Gastroesophageal sphincter (tissue), 3 donors: ENCODE measurements at regions not wholly inside any gene's neighbourhood (a gene's known extent, or its start where the extent isn't known, plus 50 kb on each side); places are given as distances from the start of the nearest gene placed in this dataset.

Source experiments
- EP300 ChIP-seq: sonication (generic); formaldehyde crosslinking; IDR thresholded peaks from one replicate; pipeline ENCODE4 v1.6.1; 2017; ENCODE audit warnings: antibody characterized with exemption, mild to moderate bottlenecking
- POLR2A ChIP-seq, 2 donors: fragments of 450-650 bp; IDR thresholded peaks; one replicate each; pipeline ENCODE4 v1.6.1; 2017; ENCODE audit warnings: antibody characterized with exemption in 2 of 2, mild to moderate bottlenecking in 2 of 2, moderate library complexity in 1 of 2
- TF ChIP-seq, protein P1 (sequence below), 4 experiments: fragments of 200-600 bp in 2 of 4; fragments of 450-650 bp in 2 of 4; sonication (generic) in 1 of 4; IDR thresholded peaks; one replicate each; pipeline ENCODE4 v1.5.1; 2017 to 2019; ENCODE audit warnings: antibody characterized with exemption in 4 of 4, mild to moderate bottlenecking in 2 of 4, moderate library complexity in 2 of 4

DNA sequence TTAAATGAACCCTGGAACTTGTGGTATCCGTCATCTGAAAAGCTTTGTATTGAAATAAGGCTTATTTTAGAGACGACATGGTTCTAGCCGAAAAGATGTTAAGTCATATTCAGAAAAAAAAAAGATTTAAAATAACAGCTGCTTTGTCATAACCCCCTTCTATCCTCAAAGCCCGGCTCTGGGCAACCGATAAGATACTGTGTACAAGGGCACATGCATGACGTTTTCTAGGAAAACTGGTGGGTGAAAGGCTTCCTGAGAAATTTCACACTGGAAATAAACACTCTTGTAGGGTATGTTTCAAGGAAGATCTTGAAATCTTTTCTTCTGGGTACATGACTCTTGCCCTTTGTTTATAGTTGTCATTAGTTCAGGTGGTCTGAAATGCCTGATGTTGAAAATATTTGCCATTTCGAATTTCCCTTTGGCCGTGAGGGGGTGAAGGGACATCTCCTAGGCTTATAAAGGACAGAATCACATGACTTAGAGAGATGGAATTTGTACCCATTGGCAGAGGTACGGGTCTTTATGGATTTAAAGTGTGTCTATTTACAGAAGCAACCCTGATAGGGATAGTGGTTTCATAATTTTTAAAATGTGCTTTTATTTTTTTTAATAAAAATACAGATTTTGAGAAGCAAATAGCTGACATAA, 232.5 kb downstream of the PTEN start:
- TF ChIP-seq, protein P1, sequence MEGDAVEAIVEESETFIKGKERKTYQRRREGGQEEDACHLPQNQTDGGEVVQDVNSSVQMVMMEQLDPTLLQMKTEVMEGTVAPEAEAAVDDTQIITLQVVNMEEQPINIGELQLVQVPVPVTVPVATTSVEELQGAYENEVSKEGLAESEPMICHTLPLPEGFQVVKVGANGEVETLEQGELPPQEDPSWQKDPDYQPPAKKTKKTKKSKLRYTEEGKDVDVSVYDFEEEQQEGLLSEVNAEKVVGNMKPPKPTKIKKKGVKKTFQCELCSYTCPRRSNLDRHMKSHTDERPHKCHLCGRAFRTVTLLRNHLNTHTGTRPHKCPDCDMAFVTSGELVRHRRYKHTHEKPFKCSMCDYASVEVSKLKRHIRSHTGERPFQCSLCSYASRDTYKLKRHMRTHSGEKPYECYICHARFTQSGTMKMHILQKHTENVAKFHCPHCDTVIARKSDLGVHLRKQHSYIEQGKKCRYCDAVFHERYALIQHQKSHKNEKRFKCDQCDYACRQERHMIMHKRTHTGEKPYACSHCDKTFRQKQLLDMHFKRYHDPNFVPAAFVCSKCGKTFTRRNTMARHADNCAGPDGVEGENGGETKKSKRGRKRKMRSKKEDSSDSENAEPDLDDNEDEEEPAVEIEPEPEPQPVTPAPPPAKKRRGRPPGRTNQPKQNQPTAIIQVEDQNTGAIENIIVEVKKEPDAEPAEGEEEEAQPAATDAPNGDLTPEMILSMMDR (IDR thresholded peaks at IDR 0.05) = no peak
- TF ChIP-seq POLR2A (IDR thresholded peaks at IDR 0.05) (no peak), EP300 (no peak)
